Stomach (tissue), 8 donors: ENCODE measurements at regions not wholly inside any gene's neighbourhood (a gene's known extent, or its start where the extent isn't known, plus 50 kb on each side); places are given as distances from the start of the nearest gene placed in this dataset.

Experiments
- DNase-seq, 2 donors: peaks; one replicate each; pipeline versions ENCODE4 v3.0.0 to v3.0.0-alpha.2; 2013 to 2019
- H3K27ac ChIP-seq, 5 donors: fragments of 200-600 bp in 4 of 5; sonication (generic) in 4 of 5; one replicate each; pipeline ENCODE4 v1.5.1; 2013 to 2019; ENCODE audit warnings: mild to moderate bottlenecking in 1 of 5, moderate library complexity in 1 of 5
- H3K27me3 ChIP-seq, 3 donors: fragments of 200-600 bp; sonication (generic); one replicate each; pipeline ENCODE4 v1.5.1; 2017 to 2019; ENCODE audit warnings: mixed run types in 1 of 3
- H3K36me3 ChIP-seq, 4 donors: fragments of 200-600 bp; sonication (generic); 1 replicate in 3 of 4; 2 replicates in 1 of 4; pipeline ENCODE4 v1.5.1; 2016 to 2019
- H3K4me1 ChIP-seq, 4 donors: fragments of 200-600 bp; sonication (generic); one replicate each; pipeline ENCODE4 v1.5.1; 2016 to 2019
- H3K4me3 ChIP-seq, 4 donors: fragments of 200-600 bp; sonication (generic) in 3 of 4; one replicate each; pipeline ENCODE4 v1.5.1; 2016 to 2019; ENCODE audit warnings: mild to moderate bottlenecking in 1 of 4
- H3K9me3 ChIP-seq, 4 donors: fragments of 200-600 bp; sonication (generic); one replicate each; pipeline ENCODE4 v1.5.1; 2016 to 2019
- EP300 ChIP-seq: sonication (generic); formaldehyde crosslinking; IDR thresholded peaks from one replicate; pipeline ENCODE4 v1.6.1; 2017; ENCODE audit warnings: antibody characterized with exemption
- POLR2A ChIP-seq, 4 donors: fragments of 450-650 bp; IDR thresholded peaks; one replicate each; pipeline ENCODE4 v1.6.1; 2016; ENCODE audit warnings: antibody characterized with exemption in 4 of 4, control low read depth in 2 of 4, mild to moderate bottlenecking in 1 of 4, moderate library complexity in 1 of 4
- POLR2AphosphoS5 ChIP-seq, 3 donors: sonication (generic); formaldehyde crosslinking; IDR thresholded peaks; one replicate each; pipeline ENCODE4 v1.6.1; 2016; ENCODE audit warnings: antibody characterized with exemption in 3 of 3
- WGBS, 5 donors: extraction: QIAGEN DNeasy Blood & Tissue Kit in 3 of 5; methylation state at CpG; one replicate each; pipeline versions ENCODE4 v1.1.5 to v1.1.7; 2013 to 2018; 5-methylcytosine and 5-hydroxymethylcytosine counted together
- intact Hi-C: fragments of 100-400 bp; cut with DNase I; formaldehyde crosslinking; loops from one replicate; pipeline ENCODE4 v1.15.1; 2023; ENCODE audit warnings: low total_unique reads
- TF ChIP-seq, protein P1 (sequence below), 7 experiments: fragments of 450-650 bp in 4 of 7; fragments of 200-600 bp in 3 of 7; sonication (generic) in 3 of 7; IDR thresholded peaks; one replicate each; pipeline ENCODE4 v1.5.1; 2016 to 2019; ENCODE audit warnings: antibody characterized with exemption in 7 of 7, control low read depth in 2 of 7, mild to moderate bottlenecking in 1 of 7
- donor health status: healthy with polysubstance abuse.
- donor health status: Bipolar disorder and iron deficiency.
- donor health status: healthy.

DNA sequence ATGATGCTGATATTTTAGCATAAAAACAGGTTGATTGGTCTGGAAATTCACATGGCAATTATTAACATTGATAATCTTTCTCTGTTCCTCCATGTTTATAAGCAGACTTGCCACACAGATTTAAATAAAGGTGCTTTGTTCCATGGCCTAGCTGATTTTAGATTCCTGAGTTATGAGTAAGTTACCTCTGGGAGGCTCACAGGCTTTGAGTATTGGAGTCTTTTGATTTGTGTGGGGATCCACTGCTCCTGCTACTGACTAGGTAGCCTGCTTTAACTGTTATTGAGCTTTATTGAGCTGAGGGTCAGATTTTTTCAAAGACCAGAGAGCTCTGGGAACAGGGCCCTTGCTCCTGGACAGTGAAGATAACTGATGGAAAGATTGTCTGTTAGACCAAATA is 166.1 kb downstream of the ANKRD30B start:
- intact Hi-C loops = no loop called here
- H3K36me3 ChIP-seq = no peaks in the 10 kb centered on the region
- H3K27ac ChIP-seq = no peak overlapping the region

GRCh38 chr18:14914771-14915170 is 166.8 kb downstream of the ANKRD30B start:
- 61 to 75% (median 65%) methylated on average over 3 of the region's 3 CpGs for WGBS, 5 donors
- no peaks in the 10 kb centered on the region for H3K36me3 ChIP-seq
- H3K9me3 ChIP-seq = no peaks in the 10 kb centered on the region
- H3K4me1 ChIP-seq = peaks cover 0 to 3% (median 0%) of the 10 kb centered on the region in 4 donors
- H3K27ac ChIP-seq = no peak overlapping the region
- intact Hi-C loops = no loop called here
- no peak overlapping the region for H3K4me3 ChIP-seq
- no peak for DNase-seq
- H3K27me3 ChIP-seq = no peaks in the 10 kb centered on the region
- TF ChIP-seq POLR2AphosphoS5 (IDR thresholded peaks at IDR 0.05) (no peak), EP300 (no peak), POLR2A (IDR thresholded peaks at IDR 0.05) (no peak)
- TF ChIP-seq, protein P1, sequence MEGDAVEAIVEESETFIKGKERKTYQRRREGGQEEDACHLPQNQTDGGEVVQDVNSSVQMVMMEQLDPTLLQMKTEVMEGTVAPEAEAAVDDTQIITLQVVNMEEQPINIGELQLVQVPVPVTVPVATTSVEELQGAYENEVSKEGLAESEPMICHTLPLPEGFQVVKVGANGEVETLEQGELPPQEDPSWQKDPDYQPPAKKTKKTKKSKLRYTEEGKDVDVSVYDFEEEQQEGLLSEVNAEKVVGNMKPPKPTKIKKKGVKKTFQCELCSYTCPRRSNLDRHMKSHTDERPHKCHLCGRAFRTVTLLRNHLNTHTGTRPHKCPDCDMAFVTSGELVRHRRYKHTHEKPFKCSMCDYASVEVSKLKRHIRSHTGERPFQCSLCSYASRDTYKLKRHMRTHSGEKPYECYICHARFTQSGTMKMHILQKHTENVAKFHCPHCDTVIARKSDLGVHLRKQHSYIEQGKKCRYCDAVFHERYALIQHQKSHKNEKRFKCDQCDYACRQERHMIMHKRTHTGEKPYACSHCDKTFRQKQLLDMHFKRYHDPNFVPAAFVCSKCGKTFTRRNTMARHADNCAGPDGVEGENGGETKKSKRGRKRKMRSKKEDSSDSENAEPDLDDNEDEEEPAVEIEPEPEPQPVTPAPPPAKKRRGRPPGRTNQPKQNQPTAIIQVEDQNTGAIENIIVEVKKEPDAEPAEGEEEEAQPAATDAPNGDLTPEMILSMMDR (IDR thresholded peaks at IDR 0.05) = no peak

More for the DNA sequence above, 166.1 kb downstream of the ANKRD30B start:
- Histone ChIP-seq H3K27me3 (no peaks in the 10 kb centered on the region), H3K9me3 (no peaks in the 10 kb centered on the region), H3K4me1 (no peaks in the 10 kb centered on the region), H3K4me3 (no peak overlapping the region)
- TF ChIP-seq EP300 (no peak), POLR2A (IDR thresholded peaks at IDR 0.05) (no peak), POLR2AphosphoS5 (IDR thresholded peaks at IDR 0.05) (no peak)
- TF ChIP-seq, protein P1 (IDR thresholded peaks at IDR 0.05) = no peak
- DNase-seq = no peak

DNA sequence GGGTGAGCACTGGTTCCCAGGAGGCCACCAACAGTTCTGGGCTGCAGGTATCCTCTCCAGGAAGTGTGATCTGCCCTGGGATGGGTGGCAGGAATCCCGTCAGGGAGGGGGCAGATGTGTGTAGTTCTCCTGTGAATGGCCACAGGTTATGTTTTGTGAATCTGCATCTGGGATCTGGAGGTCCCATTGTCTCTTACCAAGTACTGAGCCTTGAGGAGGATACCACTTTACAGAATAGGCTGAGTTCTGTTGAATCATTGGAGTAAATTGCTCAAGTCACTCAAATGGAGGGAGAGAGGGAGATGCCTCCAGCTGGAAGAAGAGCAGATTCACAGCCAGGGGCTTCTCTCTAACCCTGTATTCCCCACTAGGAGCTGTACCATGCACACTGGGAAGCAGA is 168.2 kb downstream of the ANKRD30B start:
- Histone ChIP-seq H3K27ac (no peak overlapping the region), H3K9me3 (no peaks in the 10 kb centered on the region), H3K27me3 (no peaks in the 10 kb centered on the region), H3K36me3 (no peaks in the 10 kb centered on the region), H3K4me3 (no peak overlapping the region), H3K4me1 (peaks cover 0 to 5% (median 0%) of the 10 kb centered on the region in 4 donors)
- TF ChIP-seq POLR2A (IDR thresholded peaks at IDR 0.05) (no peak), POLR2AphosphoS5 (IDR thresholded peaks at IDR 0.05) (no peak), EP300 (no peak)
- TF ChIP-seq, protein P1 (IDR thresholded peaks at IDR 0.05) = no peak
- WGBS, 5 donors = 48 to 73% (median 54%) methylated on average over 1 of the region's 1 CpG
- no peak for DNase-seq
- intact Hi-C loops = no loop called here

GRCh38 chr18:14916851-14917250 is 168.9 kb downstream of the ANKRD30B start:
- no peak overlapping the region for H3K27ac ChIP-seq
- intact Hi-C loops = no loop called here
- no peak for DNase-seq
- TF ChIP-seq POLR2AphosphoS5 (IDR thresholded peaks at IDR 0.05) = no peak
- TF ChIP-seq, protein P1 (IDR thresholded peaks at IDR 0.05) = no peak
- no peak for TF ChIP-seq POLR2A (IDR thresholded peaks at IDR 0.05)
- no peak for TF ChIP-seq EP300
- peaks cover 0 to 5% (median 0%) of the 10 kb centered on the region in 4 donors for H3K4me1 ChIP-seq
- no peaks in the 10 kb centered on the region for H3K9me3 ChIP-seq
- H3K4me3 ChIP-seq = no peak overlapping the region
- H3K36me3 ChIP-seq = no peaks in the 10 kb centered on the region
- 80 to 99% (median 84%) methylated on average over 6 of the region's 6 CpGs for WGBS, 5 donors
- H3K27me3 ChIP-seq = no peaks in the 10 kb centered on the region
